ENCODE measurements at regions not wholly inside any gene's neighbourhood (a gene's known extent, or its start where the extent isn't known, plus 50 kb on each side); places are given as distances from the start of the nearest gene placed in this dataset.

GRCh38 chr3:182612332-182612731, 181.0 kb upstream of the ATP11B start:
- no peaks in the 10 kb centered on the region for H3K36me3 Mint-ChIP-seq (ENCODE audit: unreplicated experiment)
- H3K27me3 Mint-ChIP-seq (ENCODE audit: unreplicated experiment): peaks cover 32% of the 10 kb centered on the region
- no peaks in the 10 kb centered on the region for H3K4me1 Mint-ChIP-seq (ENCODE audit: unreplicated experiment)
- no peak overlapping the region for H3K27ac Mint-ChIP-seq (ENCODE audit: unreplicated experiment)
- no peak for DNase-seq (ENCODE audit: extremely low spot score, unreplicated experiment)
- H3K9me3 Mint-ChIP-seq (ENCODE audit: unreplicated experiment): no peaks in the 10 kb centered on the region
- no peak overlapping the region for H3K4me3 Mint-ChIP-seq (ENCODE audit: unreplicated experiment)
- TF ChIP-seq CTCF (IDR thresholded peaks at IDR 0.05): no peak

GRCh38 chr3:182617500-182617899, 175.8 kb upstream of the ATP11B start:
- Mint-ChIP-seq H3K4me1 (ENCODE audit: unreplicated experiment) (peaks cover 1% of the 10 kb centered on the region), H3K27ac (ENCODE audit: unreplicated experiment) (no peak overlapping the region), H3K27me3 (ENCODE audit: unreplicated experiment) (peaks cover 36% of the 10 kb centered on the region), H3K4me3 (ENCODE audit: unreplicated experiment) (no peak overlapping the region), H3K9me3 (ENCODE audit: unreplicated experiment) (no peaks in the 10 kb centered on the region), H3K36me3 (ENCODE audit: unreplicated experiment) (no peaks in the 10 kb centered on the region)
- TF ChIP-seq CTCF (IDR thresholded peaks at IDR 0.05): no peak
- no peak for DNase-seq (ENCODE audit: extremely low spot score, unreplicated experiment)

- Mint-ChIP-seq H3K4me3 (ENCODE audit: unreplicated experiment) (no peak overlapping the region), H3K36me3 (ENCODE audit: unreplicated experiment) (no peaks in the 10 kb centered on the region), H3K4me1 (ENCODE audit: unreplicated experiment) (peaks cover 1% of the 10 kb centered on the region), H3K27ac (ENCODE audit: unreplicated experiment) (no peak overlapping the region), H3K27me3 (ENCODE audit: unreplicated experiment) (peaks cover 35% of the 10 kb centered on the region), H3K9me3 (ENCODE audit: unreplicated experiment) (no peaks in the 10 kb centered on the region)
- peak; percentile 71 for TF ChIP-seq CTCF (IDR thresholded peaks at IDR 0.05)
- no peak for DNase-seq (ENCODE audit: extremely low spot score, unreplicated experiment)
These were observed 175.1 kb upstream of the ATP11B start for GRCh38 chr3:182618085-182618732.

GRCh38 chr3:182618981-182619591, 174.2 kb upstream of the ATP11B start:
- H3K27ac Mint-ChIP-seq (ENCODE audit: unreplicated experiment): no peak overlapping the region
- peaks cover 1% of the 10 kb centered on the region for H3K4me1 Mint-ChIP-seq (ENCODE audit: unreplicated experiment)
- TF ChIP-seq CTCF (IDR thresholded peaks at IDR 0.05): no peak
- H3K27me3 Mint-ChIP-seq (ENCODE audit: unreplicated experiment): peaks cover 27% of the 10 kb centered on the region
- H3K36me3 Mint-ChIP-seq (ENCODE audit: unreplicated experiment): no peaks in the 10 kb centered on the region
- DNase-seq (ENCODE audit: extremely low spot score, unreplicated experiment): no peak
- no peaks in the 10 kb centered on the region for H3K9me3 Mint-ChIP-seq (ENCODE audit: unreplicated experiment)
- no peak overlapping the region for H3K4me3 Mint-ChIP-seq (ENCODE audit: unreplicated experiment)

GRCh38 chr3:182620723-182621434, 172.4 kb upstream of the ATP11B start:
- no peak overlapping the region for H3K27ac Mint-ChIP-seq (ENCODE audit: unreplicated experiment)
- no peak overlapping the region for H3K4me3 Mint-ChIP-seq (ENCODE audit: unreplicated experiment)
- no peak for DNase-seq (ENCODE audit: extremely low spot score, unreplicated experiment)
- TF ChIP-seq CTCF (IDR thresholded peaks at IDR 0.05): no peak
- peaks cover 27% of the 10 kb centered on the region for H3K27me3 Mint-ChIP-seq (ENCODE audit: unreplicated experiment)
- no peaks in the 10 kb centered on the region for H3K36me3 Mint-ChIP-seq (ENCODE audit: unreplicated experiment)
- H3K9me3 Mint-ChIP-seq (ENCODE audit: unreplicated experiment): no peaks in the 10 kb centered on the region
- H3K4me1 Mint-ChIP-seq (ENCODE audit: unreplicated experiment): peaks cover 1% of the 10 kb centered on the region

Measured in osteocyte (in vitro differentiated cells).